Occipital lobe (tissue), 1 donor: ENCODE measurements at regions not wholly inside any gene's neighbourhood (a gene's known extent, or its start where the extent isn't known, plus 50 kb on each side); places are given as distances from the start of the nearest gene placed in this dataset.

Experiments used
- DNase-seq: peaks from one replicate; lab custom pipeline; 2025; lab: John Stamatoyannopoulos, UW

DNA sequence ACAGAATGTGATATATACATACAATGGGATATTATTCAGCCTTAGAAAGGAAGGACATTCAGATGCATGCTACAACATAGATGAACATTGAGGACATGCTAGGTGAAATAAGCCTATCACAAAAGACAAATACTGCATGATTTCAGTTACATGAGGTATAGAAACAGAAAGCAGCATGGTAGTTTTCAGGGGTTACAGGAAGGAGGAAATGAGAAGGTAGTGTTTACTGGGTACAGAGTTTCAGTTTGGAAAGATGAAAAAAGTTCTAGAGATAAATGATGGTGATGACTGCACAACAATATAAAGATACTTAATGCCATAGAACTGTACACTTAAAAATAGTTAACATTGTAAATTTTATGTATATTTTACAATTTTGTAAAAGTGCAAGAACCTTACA is 266.7 kb upstream of the C11orf87 start:
- DNase-seq: no peak

DNA sequence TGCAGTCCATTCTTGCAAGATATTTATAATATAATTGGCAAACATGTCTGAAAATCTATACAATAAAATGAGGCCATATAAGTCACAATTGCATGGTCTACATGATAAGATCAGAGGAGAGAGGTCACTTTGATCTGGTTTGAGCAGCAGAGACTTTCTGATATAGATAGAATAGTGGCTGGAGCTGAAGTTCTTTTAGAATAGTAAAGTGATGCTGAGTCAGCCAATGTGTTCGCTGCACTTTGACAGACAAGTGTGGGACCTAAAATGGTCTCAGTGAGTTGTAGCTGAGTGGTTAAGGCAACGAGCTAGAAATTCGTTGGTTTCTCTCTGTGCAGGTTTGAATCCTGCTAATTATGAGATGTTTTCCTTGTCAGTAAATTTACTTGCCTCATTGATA is 257.0 kb upstream of the C11orf87 start:
- DNase-seq: no peak

DNA sequence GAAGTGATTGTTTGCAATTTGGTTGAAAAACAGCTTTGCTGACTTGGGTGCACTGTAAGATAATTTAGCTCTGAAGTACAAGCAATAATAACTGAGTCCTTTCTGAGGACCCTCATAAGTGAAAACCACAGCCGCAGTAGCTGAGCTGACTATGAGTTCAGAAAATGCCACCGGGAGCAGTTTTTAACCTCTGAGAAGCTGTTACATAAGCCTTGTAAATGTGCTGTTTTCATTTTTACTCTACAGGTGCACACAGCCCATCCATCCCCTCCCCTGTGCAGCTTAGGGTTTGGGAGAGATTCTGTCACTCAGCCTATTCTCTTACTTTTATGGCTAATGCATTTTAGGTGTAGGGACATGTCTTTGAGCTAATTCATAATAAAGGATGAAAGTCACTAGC is 255.5 kb upstream of the C11orf87 start:
- DNase-seq: no peak

DNA sequence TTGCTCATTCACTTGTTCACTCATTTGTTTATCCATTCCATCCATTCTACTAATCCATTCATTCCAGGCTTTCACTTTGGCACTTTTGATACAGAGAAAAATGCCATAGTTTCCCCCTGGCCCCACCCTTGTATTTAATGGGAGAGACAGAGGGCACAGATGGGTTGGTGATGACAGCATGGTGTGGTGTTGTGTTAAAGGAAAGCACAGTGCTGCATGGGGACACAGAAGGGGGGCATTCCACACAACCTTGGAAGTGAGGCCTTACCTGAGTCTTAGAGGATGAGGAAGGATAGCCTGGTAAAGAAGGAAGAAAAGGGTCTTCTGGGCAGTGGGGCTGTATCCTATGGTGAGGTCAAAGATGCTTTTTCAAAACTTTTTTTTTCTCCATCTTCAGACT is 248.5 kb upstream of the C11orf87 start:
- no peak for DNase-seq

DNA sequence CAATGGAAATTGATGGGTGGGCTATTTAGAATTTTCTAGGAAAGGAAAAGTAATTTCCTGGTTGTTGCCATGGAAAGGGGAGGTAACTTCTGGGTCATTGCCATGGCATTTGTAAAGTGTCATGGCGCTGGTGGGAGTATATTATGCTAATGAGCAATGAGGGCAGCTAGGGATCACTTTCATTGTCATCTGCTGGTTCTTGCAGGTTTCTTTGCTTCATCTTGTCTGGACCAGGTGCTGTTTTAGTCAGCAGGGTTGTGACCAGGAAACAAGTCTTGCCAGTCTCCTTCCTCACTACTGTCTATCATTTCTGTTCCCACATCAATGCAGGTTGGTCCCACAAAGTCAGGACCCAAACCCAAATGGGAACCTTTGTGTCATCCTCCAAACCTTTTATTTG is 237.6 kb upstream of the C11orf87 start:
- no peak for DNase-seq

DNA sequence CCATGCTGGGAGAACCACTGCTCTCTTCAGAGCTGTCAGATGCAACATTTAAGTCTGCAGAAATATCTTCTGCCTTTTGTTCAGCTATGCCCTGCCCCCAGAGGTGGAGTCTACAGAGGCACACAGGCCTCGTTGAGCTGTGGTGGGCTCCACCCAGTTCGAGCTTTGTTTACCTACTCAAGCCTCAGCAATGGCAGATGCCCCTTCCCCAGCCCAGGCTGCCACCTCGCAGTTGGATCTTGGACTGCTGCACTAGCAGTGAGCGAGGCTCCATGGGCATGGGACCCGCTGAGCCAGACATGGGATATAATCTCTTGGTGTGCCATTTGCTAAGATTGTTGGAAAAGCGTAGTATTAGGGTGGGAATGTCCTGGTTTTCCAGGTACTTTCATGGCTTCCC is 229.1 kb upstream of the C11orf87 start:
- DNase-seq: no peak

DNA sequence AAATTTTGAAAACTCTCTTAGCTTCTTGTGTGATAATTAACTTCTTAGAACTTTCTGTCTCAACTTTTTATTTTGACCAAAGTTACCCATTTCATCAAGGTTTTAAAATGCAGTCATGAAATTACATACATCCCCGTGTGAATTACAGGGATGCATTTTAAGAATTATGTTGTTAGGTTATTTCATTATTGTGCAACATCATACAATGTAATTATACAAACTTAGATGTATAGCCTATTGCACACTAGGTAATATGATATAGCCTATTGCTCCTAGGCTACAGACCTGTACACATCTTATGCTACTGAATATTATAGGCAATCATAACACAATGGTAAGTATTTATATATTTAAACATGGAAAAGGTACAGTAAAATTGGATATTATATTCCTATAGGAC is 228.1 kb upstream of the C11orf87 start:
- DNase-seq: no peak

DNA sequence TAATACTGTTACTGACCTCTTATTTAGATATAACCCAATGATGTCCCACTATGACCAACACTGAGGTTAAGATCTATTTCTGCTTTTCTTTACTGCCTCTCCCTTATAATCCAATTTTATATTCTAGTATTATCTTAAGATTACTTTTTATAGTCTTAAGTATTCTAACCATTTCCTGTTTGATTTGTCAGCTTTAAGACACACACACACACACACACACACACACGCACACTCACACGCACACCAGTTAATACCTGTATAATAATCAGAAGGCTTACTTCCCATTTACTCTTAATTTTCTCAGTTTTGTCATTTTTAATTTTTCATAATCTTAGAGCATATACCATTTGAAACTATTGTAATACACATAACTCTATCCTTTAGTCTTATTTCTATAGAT is 226.0 kb upstream of the C11orf87 start:
- no peak for DNase-seq

DNA sequence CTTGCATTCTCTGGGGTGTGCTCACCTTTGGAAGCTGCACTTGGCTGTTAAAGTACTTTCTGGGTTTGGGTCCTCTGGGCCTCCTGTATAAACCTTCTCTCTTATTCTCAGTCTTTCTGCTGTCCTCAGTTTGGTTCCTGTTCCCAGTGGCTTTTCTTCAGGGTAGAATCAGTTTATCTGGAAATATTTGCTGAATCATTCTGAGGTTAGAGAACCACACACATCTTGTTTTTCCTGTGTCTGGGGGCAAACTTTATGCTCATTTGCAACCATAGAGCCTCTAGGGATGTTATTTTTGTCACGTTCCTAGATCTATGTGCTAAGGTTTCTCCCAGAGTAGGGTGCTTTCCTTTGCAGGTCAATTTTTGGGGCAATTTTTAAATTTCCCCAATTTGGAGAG is 224.3 kb upstream of the C11orf87 start:
- no peak for DNase-seq

DNA sequence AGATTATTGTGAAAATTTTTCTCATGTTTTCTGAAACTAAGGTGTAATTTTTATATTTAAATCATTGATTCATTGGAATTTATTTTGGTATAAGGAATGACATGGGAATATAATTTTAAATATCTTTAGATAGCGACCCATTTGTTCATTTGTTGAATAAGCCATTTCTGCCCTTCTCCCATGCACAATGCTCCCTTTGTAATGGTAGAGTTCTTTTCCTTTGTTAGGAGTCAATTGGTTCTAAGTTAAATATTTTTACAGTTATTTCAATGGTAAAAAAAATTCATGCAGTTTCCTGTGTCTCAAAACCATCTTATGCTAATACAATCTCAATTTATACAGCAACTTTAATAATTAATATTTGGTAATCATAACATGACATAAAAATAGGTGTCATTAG is 218.8 kb upstream of the C11orf87 start:
- no peak for DNase-seq

DNA sequence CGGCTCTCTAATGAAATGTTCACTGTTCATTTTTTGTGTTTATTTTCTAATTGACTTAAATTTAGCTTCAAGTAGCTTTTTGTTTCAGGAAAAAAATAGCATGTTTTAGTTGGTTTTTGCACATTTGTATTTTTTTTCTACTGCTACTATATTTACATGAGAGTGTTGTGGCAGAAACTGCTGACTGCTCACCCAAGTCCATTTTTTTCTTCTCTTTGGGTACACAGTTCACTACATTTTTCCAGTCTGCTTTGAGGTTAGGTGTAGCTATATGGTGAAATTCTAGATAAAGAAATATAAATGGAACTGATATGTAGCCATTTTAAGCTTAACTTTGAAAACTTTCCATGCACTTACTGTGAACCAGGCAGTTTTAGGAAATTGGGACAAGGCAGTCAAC is 216.7 kb upstream of the C11orf87 start:
- DNase-seq: no peak

DNA sequence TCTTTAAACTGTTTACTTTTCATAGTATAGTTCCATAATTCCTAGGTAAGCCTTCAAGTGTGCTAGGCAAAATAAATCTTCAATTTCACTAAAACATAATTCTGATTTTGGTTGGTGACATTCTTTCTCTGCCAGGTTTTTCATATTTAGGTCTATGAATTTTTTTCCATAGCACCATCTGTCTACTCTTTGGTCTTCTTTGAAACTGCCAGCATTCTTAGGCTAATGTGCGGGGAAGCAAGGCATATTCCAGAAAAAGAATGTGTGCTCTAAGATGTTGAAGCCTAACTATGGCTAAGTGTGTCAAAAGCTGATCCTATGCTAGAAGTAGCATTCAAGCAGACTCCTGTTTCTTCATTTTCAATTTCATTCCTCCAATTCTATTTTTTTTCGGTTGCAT is 213.9 kb upstream of the C11orf87 start:
- no peak for DNase-seq

DNA sequence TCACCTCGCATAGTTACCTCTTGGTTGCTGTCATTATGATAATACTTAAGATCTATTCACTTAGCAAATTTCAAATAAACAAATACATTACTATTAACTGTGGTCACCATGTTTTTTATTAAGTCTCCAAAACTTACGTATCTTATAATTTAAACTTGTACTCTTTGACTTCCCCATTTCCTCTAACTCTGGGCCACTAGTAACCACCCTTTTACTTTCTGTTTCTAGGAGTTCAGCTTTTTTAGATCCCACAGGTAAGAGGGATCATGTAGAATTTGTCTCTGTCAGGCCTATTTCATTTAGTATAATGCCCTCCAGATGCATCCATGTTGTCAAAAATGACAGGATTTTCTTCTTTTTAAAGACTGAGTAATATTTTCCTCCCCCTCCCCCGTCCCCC is 212.4 kb upstream of the C11orf87 start:
- no peak for DNase-seq

DNA sequence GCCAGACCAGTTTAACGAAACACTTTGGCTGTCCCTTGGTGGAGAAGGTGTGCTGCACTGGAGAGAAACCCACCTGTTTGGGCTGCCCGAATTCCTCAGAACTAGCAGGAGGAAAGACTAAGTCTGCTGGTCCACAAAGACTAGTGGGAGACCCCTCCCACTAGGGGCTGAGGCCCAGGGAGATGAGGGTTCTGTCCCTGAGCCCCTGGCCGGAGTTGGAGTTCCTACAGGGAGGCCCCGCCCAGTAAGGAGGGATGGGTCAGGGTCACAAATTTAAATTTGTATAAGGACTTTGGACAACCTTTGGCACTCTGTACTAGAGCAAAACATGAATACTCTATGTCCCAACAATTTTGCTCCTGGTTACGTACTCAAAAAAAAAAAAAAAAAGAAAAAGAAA is 200.8 kb upstream of the C11orf87 start:
- DNase-seq: no peak

DNA sequence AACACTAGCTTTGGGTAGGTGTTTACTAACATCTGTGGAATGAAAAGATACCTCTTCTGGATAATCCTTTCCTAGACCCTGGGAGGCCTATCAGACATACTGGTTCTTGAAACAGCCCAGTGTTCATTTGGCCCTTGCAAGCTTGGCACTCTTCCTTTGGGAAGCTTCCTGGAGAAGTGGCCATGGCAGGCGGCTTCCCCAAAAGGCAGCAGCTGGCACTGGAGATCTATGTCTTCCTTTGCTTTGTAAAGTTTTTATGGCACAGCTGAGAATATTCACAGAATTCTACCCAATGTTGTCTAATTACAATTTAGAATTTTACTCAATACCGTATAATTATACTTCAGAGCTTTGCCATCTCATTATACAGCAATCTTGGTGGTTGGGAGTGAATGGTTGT is 199.2 kb upstream of the C11orf87 start:
- DNase-seq: no peak

DNA sequence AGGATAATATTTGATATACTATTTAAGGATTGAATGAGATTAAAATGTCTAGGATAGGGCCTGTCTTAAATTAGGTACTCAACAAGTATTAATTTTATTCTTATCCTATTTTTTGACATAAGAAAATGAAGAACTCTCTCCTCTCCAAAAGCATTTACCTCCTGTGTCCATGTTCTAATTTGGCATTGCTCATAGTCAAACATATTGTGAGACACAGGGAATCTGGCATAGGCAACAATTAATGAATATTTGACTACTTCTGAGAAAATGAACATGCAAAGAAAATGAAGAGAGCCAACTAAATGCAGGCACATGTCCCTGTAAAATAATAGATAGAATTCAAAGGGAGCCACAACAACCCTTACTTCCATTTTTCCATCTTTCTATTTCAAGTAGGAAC is 198.5 kb upstream of the C11orf87 start:
- DNase-seq: no peak

DNA sequence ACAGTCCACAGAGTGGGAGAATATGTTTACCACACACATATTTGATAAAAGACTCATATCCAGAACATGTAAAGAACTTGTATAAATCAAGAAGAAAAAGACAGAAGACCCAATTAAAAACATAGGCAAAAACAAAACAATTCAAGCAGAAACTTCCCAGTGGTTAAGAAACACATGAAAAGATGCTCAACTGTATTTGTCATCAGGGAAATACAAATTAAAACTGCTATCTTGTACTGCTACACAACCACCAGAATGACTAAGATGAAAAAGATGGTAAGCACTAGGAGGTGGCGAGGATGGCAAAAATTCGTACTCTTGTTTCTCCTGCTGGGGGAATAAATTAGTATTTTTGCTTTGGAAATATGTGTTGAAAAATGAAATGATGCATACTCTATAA is 192.3 kb upstream of the C11orf87 start:
- DNase-seq: no peak

DNA sequence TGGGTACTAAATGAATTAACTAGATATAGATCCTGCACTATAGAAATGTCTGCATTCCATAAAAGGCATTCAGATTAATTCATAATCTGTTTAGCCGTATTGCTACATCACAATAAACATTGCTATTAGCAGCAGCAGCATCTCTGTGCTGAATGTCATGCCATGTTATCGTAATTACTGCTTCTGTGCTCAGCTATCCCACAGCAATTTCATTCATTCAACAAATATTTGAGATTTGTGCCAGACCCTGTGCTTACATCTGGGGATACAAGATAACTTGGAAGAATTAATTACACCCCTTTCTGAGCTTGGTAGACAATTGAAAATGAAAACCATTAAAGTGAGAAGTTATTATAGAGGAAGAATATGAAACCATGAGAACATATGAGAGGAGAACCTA is 185.8 kb upstream of the C11orf87 start:
- no peak for DNase-seq

DNA sequence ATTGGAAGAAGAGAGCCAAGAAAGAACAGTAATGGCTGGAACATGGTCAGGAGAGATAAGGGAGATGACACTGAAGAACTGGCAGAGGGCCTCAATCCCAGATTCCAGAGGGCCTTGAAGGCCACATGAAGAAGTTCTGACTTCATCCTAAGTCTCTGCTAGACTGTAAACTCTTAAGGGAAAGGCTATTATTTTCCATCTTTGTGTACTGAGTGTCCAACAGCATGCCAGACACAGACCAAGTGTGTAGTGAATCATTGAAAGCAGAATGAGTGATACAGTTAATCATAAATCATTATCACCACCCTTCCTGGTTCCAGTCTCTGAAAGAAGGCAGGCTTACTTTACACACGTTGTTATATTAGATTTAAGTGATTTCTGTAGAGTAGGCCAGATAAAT is 185.3 kb upstream of the C11orf87 start:
- DNase-seq: no peak

DNA sequence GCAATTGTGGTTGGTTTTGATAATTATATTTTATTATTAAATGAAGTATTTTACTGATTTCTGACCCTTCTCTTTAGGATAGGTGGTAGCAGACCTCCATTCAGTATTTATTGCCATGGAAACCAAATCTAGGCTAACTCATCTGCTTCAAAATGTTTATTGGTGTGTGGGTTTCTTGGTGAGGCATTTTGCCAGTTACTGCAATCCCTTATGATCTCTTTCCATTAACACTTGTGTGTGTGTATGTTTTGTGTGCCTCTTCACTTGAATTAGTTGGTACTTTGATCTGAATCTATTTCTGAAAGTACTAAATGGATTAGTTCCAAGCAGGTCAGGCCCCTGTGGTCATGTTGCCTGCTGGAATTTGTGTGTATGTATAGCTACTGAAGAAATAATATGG is 184.4 kb upstream of the C11orf87 start:
- DNase-seq: no peak

DNA sequence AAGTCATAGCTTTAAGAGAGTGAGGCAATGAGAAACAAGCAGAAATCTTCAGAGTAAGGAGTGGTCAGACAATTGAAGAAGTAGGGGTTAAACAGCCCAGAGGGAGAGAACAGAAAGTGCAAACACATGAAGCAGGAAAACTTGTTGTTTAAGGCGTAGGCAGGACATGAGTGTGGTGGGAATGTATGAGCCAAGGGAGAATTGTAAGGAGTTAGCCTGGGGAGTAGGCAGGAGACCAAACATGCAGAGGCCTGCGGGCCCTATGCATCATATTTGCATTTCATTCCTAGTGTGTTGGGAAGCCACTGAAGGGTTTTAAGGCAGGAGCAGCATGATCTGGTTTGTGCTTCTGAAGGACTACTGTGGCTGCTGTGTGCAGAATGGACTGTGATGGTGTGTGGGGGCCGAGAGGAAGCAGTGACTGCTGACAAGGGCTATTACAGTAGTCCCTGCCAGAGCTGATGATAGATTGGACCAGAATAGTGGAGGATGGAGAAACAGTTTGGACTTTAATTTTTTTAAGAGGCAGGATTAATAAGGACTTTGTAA is 179.9 kb upstream of the C11orf87 start:
- no peak for DNase-seq

DNA sequence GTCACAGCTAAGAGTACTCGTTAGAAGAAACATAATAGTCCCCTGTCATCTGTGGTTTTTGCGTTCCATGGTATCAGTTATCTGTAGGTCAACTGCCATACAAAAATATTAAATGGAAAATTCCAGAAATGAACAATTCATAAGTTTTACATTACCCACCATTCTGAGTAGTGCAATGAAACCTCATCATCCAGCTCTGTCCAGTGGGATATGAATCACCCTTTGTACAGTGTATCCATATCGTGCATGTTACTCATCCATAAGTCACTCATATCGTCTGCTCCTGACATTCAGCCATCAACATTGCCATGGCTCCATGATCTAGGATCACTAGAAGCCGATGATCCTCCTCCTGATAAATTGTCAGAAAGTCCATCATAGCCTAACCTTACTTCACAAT is 174.9 kb upstream of the C11orf87 start:
- DNase-seq: no peak

DNA sequence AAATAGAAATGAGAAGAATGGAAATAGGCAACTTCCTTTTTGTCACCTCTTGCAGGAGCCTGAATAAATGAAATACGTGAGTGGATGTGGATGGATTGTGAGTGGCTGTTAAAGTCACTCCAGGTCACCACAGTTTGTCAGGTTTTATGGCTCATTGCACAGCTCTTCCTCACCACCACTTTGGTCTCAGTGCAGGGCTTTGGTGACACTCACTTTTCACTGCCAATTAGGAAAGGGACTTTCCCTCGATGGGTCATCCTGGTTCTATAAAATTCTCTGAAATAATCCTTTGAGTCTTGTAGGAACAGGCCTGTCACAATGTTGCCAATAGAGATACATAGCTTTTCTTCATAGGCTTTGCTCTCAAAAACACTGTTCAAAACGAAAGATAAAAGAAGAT is 172.4 kb upstream of the C11orf87 start:
- no peak for DNase-seq

DNA sequence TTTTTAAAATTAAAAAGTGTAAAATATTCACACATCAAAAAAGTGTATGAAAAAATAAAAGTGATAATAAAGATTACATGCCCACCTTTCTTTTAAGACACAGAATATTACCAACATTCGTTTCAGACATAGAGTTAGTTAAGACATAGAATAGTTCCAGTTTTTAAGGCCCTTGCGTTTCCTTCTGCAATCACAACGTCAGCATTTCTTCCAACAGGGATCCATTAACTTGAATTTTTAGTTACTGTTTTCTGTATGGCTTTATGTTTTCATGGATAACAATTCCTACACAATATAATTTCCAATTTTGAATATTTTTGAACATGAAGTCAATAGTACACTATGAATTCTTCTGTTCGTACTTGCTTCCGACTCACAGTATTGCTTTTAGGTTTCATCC is 170.8 kb upstream of the C11orf87 start:
- DNase-seq: no peak

DNA sequence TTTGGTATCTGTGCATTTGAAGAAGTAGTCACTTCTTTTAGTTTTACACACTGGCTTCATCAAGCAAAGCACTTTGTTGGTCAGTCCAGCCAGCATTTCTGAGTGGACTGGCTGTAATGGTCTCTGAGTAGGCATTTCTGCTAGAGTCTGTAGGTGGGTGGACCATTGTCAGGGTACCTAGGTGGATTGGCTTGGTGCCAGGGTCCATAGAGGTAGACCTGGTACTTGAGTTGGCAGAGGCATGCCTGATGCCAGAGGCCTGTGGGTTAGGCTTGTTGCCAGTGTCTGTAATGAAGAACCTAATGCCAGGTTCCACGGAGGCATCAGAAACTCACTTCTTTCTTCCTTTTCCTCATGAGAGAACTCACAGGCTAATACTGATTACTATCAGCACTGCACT is 157.9 kb upstream of the C11orf87 start:
- no peak for DNase-seq
